Keratinocyte (primary cell): ENCODE measurements at regions not wholly inside any gene's neighbourhood (a gene's known extent, or its start where the extent isn't known, plus 50 kb on each side); places are given as distances from the start of the nearest gene placed in this dataset.
"Not testable (repeated sequence)": the region's sequence is repeated elsewhere in the genome, so short reads cannot be mapped to it uniquely, and the experiment has no call there.

Experiments
- DNase-seq: peaks from one replicate; pipeline ENCODE4 v3.0.0-alpha.2; 2011; ENCODE audit warnings: low read depth, missing footprints, low spot score
- FAIRE-seq: peaks from 2 replicates; lab custom pipeline; 2011; peaks lifted over from hg19 to GRCh38; lab: Jason Lieb, UNC
- H2AFZ ChIP-seq: 2 replicates; pipeline ENCODE4 v1.6.0; 2012; ENCODE audit warnings: low read length, control low read depth, inconsistent platforms; ENCODE audit not compliant: control insufficient read depth
- H3K27ac ChIP-seq: 2 replicates; pipeline ENCODE4 v1.5.1; 2011; ENCODE audit warnings: low read length; ENCODE audit not compliant: control insufficient read depth, insufficient read depth
- H3K27me3 ChIP-seq: 3 replicates; pipeline ENCODE4 v1.6.0; 2011; ENCODE audit warnings: low read length; ENCODE audit not compliant: control insufficient read depth, insufficient read depth; ENCODE audit errors: extremely low read depth
- H3K36me3 ChIP-seq, 2 experiments: 2 replicates in 1 of 2; 3 replicates in 1 of 2; pipeline ENCODE4 v1.5.1; 2011; ENCODE audit warnings: low read length in 2 of 2, mild to moderate bottlenecking in 1 of 2; ENCODE audit not compliant: control insufficient read depth in 2 of 2, insufficient read depth in 2 of 2; ENCODE audit errors: extremely low read depth in 1 of 2
- H3K4me1 ChIP-seq: 3 replicates; pipeline ENCODE4 v1.5.1; 2011; ENCODE audit warnings: low read length; ENCODE audit not compliant: control insufficient read depth, insufficient read depth; ENCODE audit errors: extremely low read depth
- H3K4me2 ChIP-seq: 3 replicates; pipeline ENCODE4 v1.6.0; 2011; ENCODE audit warnings: low read depth, low read length; ENCODE audit not compliant: control insufficient read depth, insufficient read depth; ENCODE audit errors: extremely low read depth
- H3K4me3 ChIP-seq, 3 experiments: fragments of 200-600 bp in 1 of 3; sonication (generic) in 1 of 3; 2 replicates in 2 of 3; 3 replicates in 1 of 3; pipeline ENCODE4 v1.5.1; 2011 to 2016; ENCODE audit warnings: low read length in 3 of 3, mild to moderate bottlenecking in 3 of 3, control low read depth in 2 of 3, inconsistent platforms in 1 of 3, low read depth in 1 of 3, mixed read lengths in 1 of 3, mixed run types in 1 of 3, moderate library complexity in 1 of 3; ENCODE audit not compliant: control insufficient read depth in 2 of 3, insufficient read depth in 2 of 3; ENCODE audit errors: extremely low read depth in 1 of 3
- H3K79me2 ChIP-seq: 2 replicates; pipeline ENCODE4 v1.6.0; 2012; ENCODE audit warnings: low read length; ENCODE audit not compliant: control insufficient read depth, insufficient read depth
- H3K9ac ChIP-seq: 3 replicates; pipeline ENCODE4 v1.6.0; 2011; ENCODE audit warnings: low read length; ENCODE audit not compliant: control insufficient read depth, insufficient read depth; ENCODE audit errors: extremely low read depth
- H3K9me1 ChIP-seq: 3 replicates; pipeline ENCODE4 v1.6.0; 2011; ENCODE audit warnings: low read length; ENCODE audit not compliant: control insufficient read depth, insufficient read depth; ENCODE audit errors: extremely low read depth
- H3K9me3 ChIP-seq: 2 replicates; pipeline ENCODE4 v1.5.1; 2012; ENCODE audit warnings: low read depth, low read length; ENCODE audit not compliant: control insufficient read depth
- H4K20me1 ChIP-seq: 3 replicates; pipeline ENCODE4 v1.6.0; 2011; ENCODE audit warnings: low read length; ENCODE audit not compliant: control insufficient read depth, insufficient read depth; ENCODE audit errors: extremely low read depth
- EZH2 ChIP-seq: IDR thresholded peaks from one replicate; pipeline ENCODE4 v1.6.1; 2012; ENCODE audit warnings: inconsistent platforms, mild to moderate bottlenecking, low read length, moderate library complexity
- dilution Hi-C: fragments of 300-500 bp; cut with MboI; formaldehyde crosslinking; loops from one replicate; pipeline ENCODE4 v1.7.0; 2020; ENCODE audit warnings: low sequenced_read_pairs; ENCODE audit not compliant: extremely low pct_ligation_motif_present
- TF ChIP-seq, protein P1 (sequence below), 3 experiments: IDR thresholded peaks in 1 of 3; conservative IDR thresholded peaks in 1 of 3; optimal IDR thresholded peaks in 1 of 3; 2 replicates in 2 of 3; 3 replicates in 1 of 3; pipeline versions ENCODE3 to v1.5.1; 2011; ENCODE audit warnings: low read length in 3 of 3, mild to moderate bottlenecking in 3 of 3, moderate library complexity in 2 of 3, control low read depth in 1 of 3, inconsistent platforms in 1 of 3; ENCODE audit not compliant: insufficient read depth in 2 of 3; ENCODE audit errors: extremely low read depth in 1 of 3

DNA sequence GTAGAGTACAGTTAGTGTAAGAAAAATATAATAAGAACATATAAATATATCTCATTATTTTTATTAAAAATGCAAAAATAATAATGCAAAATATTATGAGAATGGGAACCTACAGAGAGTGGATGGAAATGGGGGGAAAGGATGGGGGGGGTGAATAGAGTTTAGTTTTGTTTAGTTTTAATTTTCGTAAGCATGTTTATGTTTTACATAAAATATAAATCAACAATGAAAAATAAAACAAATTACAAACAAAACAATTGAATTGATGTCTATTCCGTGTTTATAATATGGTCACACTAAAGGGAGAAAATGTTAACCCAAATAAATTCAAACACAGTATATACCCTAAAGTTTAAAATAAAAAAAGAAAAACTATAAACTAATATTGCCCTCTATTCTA is 1717.4 kb upstream of the SPRY2 start:
- H3K9me3 ChIP-seq, result no peaks in the 10 kb centered on the region
- no peak overlapping the region for H2AFZ ChIP-seq
- TF ChIP-seq EZH2, result no peak
- TF ChIP-seq, protein P1, sequence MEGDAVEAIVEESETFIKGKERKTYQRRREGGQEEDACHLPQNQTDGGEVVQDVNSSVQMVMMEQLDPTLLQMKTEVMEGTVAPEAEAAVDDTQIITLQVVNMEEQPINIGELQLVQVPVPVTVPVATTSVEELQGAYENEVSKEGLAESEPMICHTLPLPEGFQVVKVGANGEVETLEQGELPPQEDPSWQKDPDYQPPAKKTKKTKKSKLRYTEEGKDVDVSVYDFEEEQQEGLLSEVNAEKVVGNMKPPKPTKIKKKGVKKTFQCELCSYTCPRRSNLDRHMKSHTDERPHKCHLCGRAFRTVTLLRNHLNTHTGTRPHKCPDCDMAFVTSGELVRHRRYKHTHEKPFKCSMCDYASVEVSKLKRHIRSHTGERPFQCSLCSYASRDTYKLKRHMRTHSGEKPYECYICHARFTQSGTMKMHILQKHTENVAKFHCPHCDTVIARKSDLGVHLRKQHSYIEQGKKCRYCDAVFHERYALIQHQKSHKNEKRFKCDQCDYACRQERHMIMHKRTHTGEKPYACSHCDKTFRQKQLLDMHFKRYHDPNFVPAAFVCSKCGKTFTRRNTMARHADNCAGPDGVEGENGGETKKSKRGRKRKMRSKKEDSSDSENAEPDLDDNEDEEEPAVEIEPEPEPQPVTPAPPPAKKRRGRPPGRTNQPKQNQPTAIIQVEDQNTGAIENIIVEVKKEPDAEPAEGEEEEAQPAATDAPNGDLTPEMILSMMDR (optimal IDR thresholded peaks at IDR 0.05 in 1 of 3, IDR thresholded peaks at IDR 0.05 in 1 of 3, conservative IDR thresholded peaks at IDR 0.05 in 1 of 3; ENCODE audit: extremely low read depth in 1 of 3, insufficient read depth in 2 of 3, low read length in 3 of 3), result no peak
- H4K20me1 ChIP-seq, result no peaks in the 10 kb centered on the region
- no peaks in the 10 kb centered on the region for H3K27me3 ChIP-seq
- no peak overlapping the region for H3K27ac ChIP-seq
- no peaks in the 10 kb centered on the region for H3K4me1 ChIP-seq
- no peaks in the 10 kb centered on the region for H3K36me3 ChIP-seq
- H3K9ac ChIP-seq, result no peak overlapping the region
- DNase-seq (no peak), FAIRE-seq (no peak)
- H3K4me3 ChIP-seq, result no peak overlapping the region
- no peaks in the 10 kb centered on the region for H3K79me2 ChIP-seq
- H3K9me1 ChIP-seq, result no peaks in the 10 kb centered on the region
- H3K4me2 ChIP-seq, result no peak overlapping the region
- dilution Hi-C loops, result no loop called here

- H2AFZ ChIP-seq, FAIRE-seq, H3K79me2 ChIP-seq, H4K20me1 ChIP-seq, H3K27me3 ChIP-seq, H3K36me3 ChIP-seq, H3K9me3 ChIP-seq, H3K27ac ChIP-seq, DNase-seq, dilution Hi-C loops, H3K9ac ChIP-seq, H3K4me3 ChIP-seq, H3K4me1 ChIP-seq, H3K9me1 ChIP-seq, H3K4me2 ChIP-seq: not testable (repeated sequence)
These were observed 1704.4 kb upstream of the SPRY2 start for GRCh38 chr13:82045316-82045715.

- Histone ChIP-seq H3K36me3 (no peaks in the 10 kb centered on the region), H3K4me1 (no peaks in the 10 kb centered on the region), H4K20me1 (no peaks in the 10 kb centered on the region), H3K9me1 (no peaks in the 10 kb centered on the region), H3K9ac (no peak overlapping the region), H3K9me3 (no peaks in the 10 kb centered on the region), H3K27me3 (no peaks in the 10 kb centered on the region), H2AFZ (no peak overlapping the region), H3K4me3 (no peak overlapping the region), H3K27ac (no peak overlapping the region), H3K4me2 (no peak overlapping the region), H3K79me2 (no peaks in the 10 kb centered on the region)
- TF ChIP-seq, protein P1 (optimal IDR thresholded peaks at IDR 0.05 in 1 of 3, IDR thresholded peaks at IDR 0.05 in 1 of 3, conservative IDR thresholded peaks at IDR 0.05 in 1 of 3; ENCODE audit: extremely low read depth in 1 of 3, insufficient read depth in 2 of 3, low read length in 3 of 3), result no peak
- no peak for TF ChIP-seq EZH2
- FAIRE-seq, result no peak
- DNase-seq, result no peak
- dilution Hi-C loops, result no loop called here
These were observed 1695.7 kb upstream of the SPRY2 start for GRCh38 chr13:82036602-82037001.
